Smooth muscle cell (in vitro differentiated cells): ENCODE measurements at regions not wholly inside any gene's neighbourhood (a gene's known extent, or its start where the extent isn't known, plus 50 kb on each side); places are given as distances from the start of the nearest gene placed in this dataset.
"Not testable (repeated sequence)": the region's sequence is repeated elsewhere in the genome, so short reads cannot be mapped to it uniquely, and the experiment has no call there.

Source experiments
- DNase-seq: peaks from one replicate; lab custom pipeline; 2025; ENCODE audit not compliant: unreplicated experiment; lab: John Stamatoyannopoulos, UW
- H2AFZ ChIP-seq: fragments of 200-600 bp; sonication (generic); 2 replicates; pipeline ENCODE4 v1.6.0; 2016; ENCODE audit warnings: antibody characterized with exemption, low read depth, mild to moderate bottlenecking
- H3F3A ChIP-seq: fragments of 200-600 bp; sonication (generic); 2 replicates; pipeline ENCODE4 v1.6.0; 2017; ENCODE audit warnings: antibody characterized with exemption, low read depth
- H3K27ac ChIP-seq: fragments of 200-600 bp; sonication (generic); 2 replicates; pipeline ENCODE4 v1.5.1; 2016; ENCODE audit warnings: low read depth, mild to moderate bottlenecking
- H3K27me3 ChIP-seq: fragments of 200-600 bp; sonication (generic); 2 replicates; pipeline ENCODE4 v1.6.1; 2016; ENCODE audit warnings: low read depth, mild to moderate bottlenecking
- H3K36me3 ChIP-seq: fragments of 200-600 bp; sonication (generic); 2 replicates; pipeline ENCODE4 v1.5.1; 2016; ENCODE audit warnings: low read depth
- H3K4me1 ChIP-seq: fragments of 200-600 bp; sonication (generic); 2 replicates; pipeline ENCODE4 v1.5.1; 2016; ENCODE audit warnings: low read depth
- H3K4me2 ChIP-seq: fragments of 200-600 bp; sonication (generic); 2 replicates; pipeline ENCODE4 v1.6.0; 2016; ENCODE audit warnings: mild to moderate bottlenecking
- H3K4me3 ChIP-seq: fragments of 200-600 bp; sonication (generic); 2 replicates; pipeline ENCODE4 v1.5.1; 2016; ENCODE audit warnings: mild to moderate bottlenecking
- H3K79me2 ChIP-seq: fragments of 200-600 bp; sonication (generic); 2 replicates; pipeline ENCODE4 v1.6.0; 2016; ENCODE audit warnings: low read depth, mild to moderate bottlenecking
- H3K9ac ChIP-seq: fragments of 200-600 bp; sonication (generic); 2 replicates; pipeline ENCODE4 v1.6.0; 2016; ENCODE audit warnings: low read depth
- H3K9me3 ChIP-seq: fragments of 200-600 bp; sonication (generic); replicated peaks from 2 replicates; pipeline ENCODE4 v1.5.1; 2016; ENCODE audit warnings: low read depth
- H4K20me1 ChIP-seq: fragments of 200-600 bp; sonication (generic); 2 replicates; pipeline ENCODE4 v1.6.0; 2016; ENCODE audit warnings: low read depth
- CTCF ChIP-seq: fragments of 200-600 bp; sonication (generic); IDR thresholded peaks from 2 replicates; pipeline ENCODE4 v1.5.1; 2017; ENCODE audit warnings: borderline replicate concordance, mild to moderate bottlenecking, antibody characterized with exemption; ENCODE audit not compliant: insufficient read depth, poor library complexity, severe bottlenecking
- WGBS: methylation state at CpG from one replicate; pipeline ENCODE4 v1.1.7; 2016; ENCODE audit warnings: low lambda C conversion rate; 5-methylcytosine and 5-hydroxymethylcytosine counted together

- Histone ChIP-seq H3K27ac (no peak overlapping the region), H3K4me3 (no peak overlapping the region), H3K9me3 (no peaks in the 10 kb centered on the region), H3K79me2 (no peaks in the 10 kb centered on the region), H3K36me3 (no peaks in the 10 kb centered on the region), H3K27me3 (no peaks in the 10 kb centered on the region), H4K20me1 (no peaks in the 10 kb centered on the region), H3K4me1 (no peaks in the 10 kb centered on the region), H2AFZ (no peak overlapping the region), H3K4me2 (no peak overlapping the region), H3K9ac (no peak overlapping the region), H3F3A (no peaks in the 10 kb centered on the region)
- WGBS = 87% methylated on average over 4 of the region's 4 CpGs
- no peak for DNase-seq
- TF ChIP-seq CTCF = no peak
Observed at GRCh38 chr7:80026766-80027165, 107.9 kb upstream of the GNAI1 start.

- not testable (repeated sequence) for H3K27ac ChIP-seq, DNase-seq, H3K9ac ChIP-seq
Observed at GRCh38 chr7:80020277-80020676, 114.4 kb upstream of the GNAI1 start.

GRCh38 chr7:80019809-80020207 lies 114.8 kb upstream of the GNAI1 start:
- not testable (repeated sequence) for H2AFZ ChIP-seq

More at GRCh38 chr7:80020277-80020676, 114.4 kb upstream of the GNAI1 start:
- H3K36me3 ChIP-seq, H4K20me1 ChIP-seq, H3K4me2 ChIP-seq, H3K27me3 ChIP-seq, H3K79me2 ChIP-seq, H3K9me3 ChIP-seq, H3K4me3 ChIP-seq, H3K4me1 ChIP-seq, H2AFZ ChIP-seq, H3F3A ChIP-seq: not testable (repeated sequence)
- WGBS = 57% methylated on average over 5 of the region's 5 CpGs

GRCh38 chr7:80018941-80019808 lies 115.5 kb upstream of the GNAI1 start:
- WGBS = 26% methylated on average over 9 of the region's 9 CpGs

More at GRCh38 chr7:80019809-80020207, 114.8 kb upstream of the GNAI1 start:
- not testable (repeated sequence) for H3K79me2 ChIP-seq, H3K9me3 ChIP-seq, H3K36me3 ChIP-seq, H3K4me3 ChIP-seq, DNase-seq, H3K27me3 ChIP-seq, H3K9ac ChIP-seq, H3K4me2 ChIP-seq, H4K20me1 ChIP-seq, H3F3A ChIP-seq, H3K4me1 ChIP-seq
- WGBS = 98% methylated on average over 4 of the region's 4 CpGs
- H3K27ac ChIP-seq = peak overlapping the region; percentile 31

More at GRCh38 chr7:80018941-80019808, 115.5 kb upstream of the GNAI1 start:
- H2AFZ ChIP-seq = peak overlapping the region; percentile 67
- H4K20me1 ChIP-seq = no peaks in the 10 kb centered on the region
- H3K4me2 ChIP-seq = peak overlapping the region; percentile 63
- no peak overlapping the region for H3K9ac ChIP-seq
- no peaks in the 10 kb centered on the region for H3K79me2 ChIP-seq
- no peaks in the 10 kb centered on the region for H3K36me3 ChIP-seq
- H3F3A ChIP-seq = no peaks in the 10 kb centered on the region
- peak overlapping the region; percentile 5 for H3K4me3 ChIP-seq
- H3K27me3 ChIP-seq = no peaks in the 10 kb centered on the region
- H3K4me1 ChIP-seq = no peaks in the 10 kb centered on the region
- TF ChIP-seq CTCF = peak; percentile 93
- no peak for DNase-seq
- peak overlapping the region; percentile 31 for H3K27ac ChIP-seq
- H3K9me3 ChIP-seq = no peaks in the 10 kb centered on the region
